ENCODE measurements at regions not wholly inside any gene's neighbourhood (a gene's known extent, or its start where the extent isn't known, plus 50 kb on each side); places are given as distances from the start of the nearest gene placed in this dataset.
A peak's percentile ranks its signal among the peaks of the same experiment; 100 is the strongest.

DNA sequence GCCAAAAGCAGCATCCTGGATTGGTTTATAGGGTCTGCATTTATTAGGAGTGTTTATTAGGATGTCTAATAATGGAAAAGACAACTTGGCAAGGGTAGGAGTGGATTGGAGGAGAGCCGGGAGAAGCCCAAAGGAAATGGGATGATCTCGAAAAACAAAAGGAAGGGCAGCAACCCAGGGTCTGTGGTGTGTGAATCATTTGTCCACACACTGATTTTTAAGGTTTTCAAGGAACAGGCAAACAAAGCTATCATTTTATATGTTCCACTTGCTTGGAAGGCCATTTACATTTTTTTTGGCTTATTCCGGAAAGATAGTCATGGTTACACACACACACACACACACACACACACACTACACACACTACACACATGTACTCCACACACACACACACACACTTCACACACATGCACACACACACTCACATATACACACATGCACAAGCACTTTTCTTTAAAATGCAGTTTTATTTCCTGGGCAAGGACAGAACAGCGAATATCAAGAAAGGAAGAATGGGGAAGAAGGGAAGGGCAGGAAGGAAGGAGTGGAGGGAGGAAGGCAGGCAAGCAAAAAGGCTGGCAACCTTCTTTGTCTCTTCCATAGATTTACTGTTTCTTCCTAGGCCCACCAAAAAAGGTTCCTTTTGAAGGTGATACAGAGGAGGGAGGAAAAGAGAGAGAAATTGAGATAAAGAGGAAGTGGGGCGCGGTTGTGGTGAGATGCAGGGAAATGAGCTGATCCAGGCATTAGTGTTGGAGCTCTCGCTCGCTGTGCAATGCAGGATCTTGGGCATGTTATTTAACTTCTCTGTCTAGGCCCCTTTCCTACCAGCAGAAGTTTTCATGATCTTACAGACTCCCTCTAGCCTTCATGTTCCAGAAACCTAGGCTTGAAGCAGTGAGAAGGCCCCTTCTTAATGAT lies 88.6 kb upstream of the MAML3 start:
- no peak for DNase-seq (ENCODE audit: low read depth, low spot score)
- H3K27ac Mint-ChIP-seq (ENCODE audit: unreplicated experiment), result no peak overlapping the region

DNA sequence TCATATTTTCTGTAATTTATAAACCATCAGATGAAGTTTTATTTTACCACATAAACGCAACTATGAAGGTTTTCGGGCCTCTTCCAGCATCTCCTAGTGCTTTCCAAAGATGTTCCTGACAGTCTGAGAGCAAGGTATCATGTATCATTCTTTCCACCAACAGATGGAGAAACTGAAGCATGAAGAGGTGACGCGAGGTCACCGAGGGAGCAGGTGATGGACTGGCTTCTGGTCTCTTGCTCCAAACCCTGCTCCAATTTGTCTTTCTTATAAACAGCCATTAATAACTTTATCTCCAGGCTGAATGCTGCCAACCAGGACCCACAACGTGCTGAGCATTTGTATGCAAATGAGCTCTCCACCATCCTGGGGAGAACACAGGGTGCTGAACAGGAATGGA lies 86.3 kb upstream of the MAML3 start:
- no peak for DNase-seq (ENCODE audit: low read depth, low spot score)
- Mint-ChIP-seq H3K27me3 (ENCODE audit: low read depth) (no peaks in the 10 kb centered on the region), H3K4me1 (peaks cover 76% of the 10 kb centered on the region), H3K27ac (ENCODE audit: unreplicated experiment) (peak overlapping the region; percentile 15), H3K36me3 (ENCODE audit: low read depth) (no peaks in the 10 kb centered on the region), H3K4me3 (no peak overlapping the region), H3K9me3 (no peaks in the 10 kb centered on the region)
- TF ChIP-seq, protein P1, sequence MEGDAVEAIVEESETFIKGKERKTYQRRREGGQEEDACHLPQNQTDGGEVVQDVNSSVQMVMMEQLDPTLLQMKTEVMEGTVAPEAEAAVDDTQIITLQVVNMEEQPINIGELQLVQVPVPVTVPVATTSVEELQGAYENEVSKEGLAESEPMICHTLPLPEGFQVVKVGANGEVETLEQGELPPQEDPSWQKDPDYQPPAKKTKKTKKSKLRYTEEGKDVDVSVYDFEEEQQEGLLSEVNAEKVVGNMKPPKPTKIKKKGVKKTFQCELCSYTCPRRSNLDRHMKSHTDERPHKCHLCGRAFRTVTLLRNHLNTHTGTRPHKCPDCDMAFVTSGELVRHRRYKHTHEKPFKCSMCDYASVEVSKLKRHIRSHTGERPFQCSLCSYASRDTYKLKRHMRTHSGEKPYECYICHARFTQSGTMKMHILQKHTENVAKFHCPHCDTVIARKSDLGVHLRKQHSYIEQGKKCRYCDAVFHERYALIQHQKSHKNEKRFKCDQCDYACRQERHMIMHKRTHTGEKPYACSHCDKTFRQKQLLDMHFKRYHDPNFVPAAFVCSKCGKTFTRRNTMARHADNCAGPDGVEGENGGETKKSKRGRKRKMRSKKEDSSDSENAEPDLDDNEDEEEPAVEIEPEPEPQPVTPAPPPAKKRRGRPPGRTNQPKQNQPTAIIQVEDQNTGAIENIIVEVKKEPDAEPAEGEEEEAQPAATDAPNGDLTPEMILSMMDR (conservative IDR thresholded peaks at IDR 0.05), result no peak

More for the DNA sequence above, 88.6 kb upstream of the MAML3 start:
- TF ChIP-seq, protein P1 (conservative IDR thresholded peaks at IDR 0.05), result no peak
- Mint-ChIP-seq H3K36me3 (ENCODE audit: low read depth) (no peaks in the 10 kb centered on the region), H3K9me3 (no peaks in the 10 kb centered on the region), H3K4me1 (peaks cover 57% of the 10 kb centered on the region), H3K4me3 (no peak overlapping the region), H3K27me3 (ENCODE audit: low read depth) (no peaks in the 10 kb centered on the region)

DNA sequence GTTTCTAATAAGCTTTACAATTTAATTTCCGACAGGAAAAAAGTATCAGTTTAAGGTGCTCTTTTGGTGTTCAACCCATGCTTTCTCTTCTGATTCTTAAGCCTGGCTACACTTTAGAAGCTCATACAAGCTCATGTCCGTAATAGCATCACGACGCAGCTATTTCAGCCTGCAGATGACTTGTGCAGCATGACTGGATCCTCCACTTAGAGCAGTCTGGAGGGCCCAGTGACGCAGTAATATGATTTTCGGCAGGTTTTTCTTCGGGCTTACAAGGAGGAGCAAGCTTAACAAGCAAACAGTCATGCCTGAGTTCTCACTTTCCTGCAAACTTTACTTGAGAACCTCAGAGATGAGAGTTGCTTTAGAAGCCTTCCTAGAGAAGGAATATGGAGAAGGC lies 85.3 kb upstream of the MAML3 start:
- H3K27ac Mint-ChIP-seq (ENCODE audit: unreplicated experiment), result no peak overlapping the region
- H3K9me3 Mint-ChIP-seq, result no peaks in the 10 kb centered on the region
- H3K4me1 Mint-ChIP-seq, result peaks cover 79% of the 10 kb centered on the region
- no peaks in the 10 kb centered on the region for H3K27me3 Mint-ChIP-seq (ENCODE audit: low read depth)
- no peak overlapping the region for H3K4me3 Mint-ChIP-seq
- TF ChIP-seq, protein P1 (conservative IDR thresholded peaks at IDR 0.05), result no peak
- H3K36me3 Mint-ChIP-seq (ENCODE audit: low read depth), result no peaks in the 10 kb centered on the region
- DNase-seq (ENCODE audit: low read depth, low spot score), result no peak

DNA sequence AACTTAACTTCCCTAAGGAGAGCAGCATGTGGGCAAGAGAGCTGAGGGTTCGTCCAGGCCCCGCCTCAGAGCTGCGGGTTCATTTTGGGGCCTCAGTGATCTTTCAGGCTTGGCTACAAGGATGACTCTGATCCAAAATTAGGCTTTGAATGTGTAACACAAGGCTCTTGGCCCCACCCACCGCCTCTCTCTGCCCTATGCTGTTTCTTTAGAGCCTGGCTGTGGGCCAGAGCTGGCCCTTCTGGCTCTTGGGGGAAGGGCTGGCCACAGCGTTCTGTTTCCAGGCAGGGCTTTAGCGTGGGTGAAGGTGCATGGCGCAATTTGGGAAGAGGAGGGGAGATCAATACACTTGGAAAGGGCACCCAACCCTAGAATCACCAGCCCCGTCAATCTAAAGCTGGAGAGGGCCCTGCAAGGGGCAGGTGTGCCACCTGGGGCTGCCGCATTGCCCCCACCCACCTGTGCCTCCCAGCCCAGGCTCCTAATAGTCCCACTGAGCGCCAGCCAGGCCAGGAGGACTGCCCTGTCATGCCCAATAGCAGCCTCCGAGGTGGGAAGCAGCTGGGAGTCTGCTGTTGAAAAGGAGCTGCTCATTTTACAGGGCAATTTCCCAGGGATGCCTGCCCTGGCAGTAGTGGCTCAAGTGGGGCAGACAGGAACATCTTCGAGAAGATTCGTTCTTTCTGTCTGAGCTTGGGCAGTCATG lies 84.5 kb upstream of the MAML3 start:
- Mint-ChIP-seq H3K4me3 (peak overlapping the region; percentile 72), H3K4me1 (peaks cover 72% of the 10 kb centered on the region), H3K9me3 (no peaks in the 10 kb centered on the region), H3K36me3 (ENCODE audit: low read depth) (no peaks in the 10 kb centered on the region), H3K27me3 (ENCODE audit: low read depth) (no peaks in the 10 kb centered on the region), H3K27ac (ENCODE audit: unreplicated experiment) (peak overlapping the region; percentile 98)
- peak; percentile 35 for DNase-seq (ENCODE audit: low read depth, low spot score)
- TF ChIP-seq, protein P1 (conservative IDR thresholded peaks at IDR 0.05), result no peak

DNA sequence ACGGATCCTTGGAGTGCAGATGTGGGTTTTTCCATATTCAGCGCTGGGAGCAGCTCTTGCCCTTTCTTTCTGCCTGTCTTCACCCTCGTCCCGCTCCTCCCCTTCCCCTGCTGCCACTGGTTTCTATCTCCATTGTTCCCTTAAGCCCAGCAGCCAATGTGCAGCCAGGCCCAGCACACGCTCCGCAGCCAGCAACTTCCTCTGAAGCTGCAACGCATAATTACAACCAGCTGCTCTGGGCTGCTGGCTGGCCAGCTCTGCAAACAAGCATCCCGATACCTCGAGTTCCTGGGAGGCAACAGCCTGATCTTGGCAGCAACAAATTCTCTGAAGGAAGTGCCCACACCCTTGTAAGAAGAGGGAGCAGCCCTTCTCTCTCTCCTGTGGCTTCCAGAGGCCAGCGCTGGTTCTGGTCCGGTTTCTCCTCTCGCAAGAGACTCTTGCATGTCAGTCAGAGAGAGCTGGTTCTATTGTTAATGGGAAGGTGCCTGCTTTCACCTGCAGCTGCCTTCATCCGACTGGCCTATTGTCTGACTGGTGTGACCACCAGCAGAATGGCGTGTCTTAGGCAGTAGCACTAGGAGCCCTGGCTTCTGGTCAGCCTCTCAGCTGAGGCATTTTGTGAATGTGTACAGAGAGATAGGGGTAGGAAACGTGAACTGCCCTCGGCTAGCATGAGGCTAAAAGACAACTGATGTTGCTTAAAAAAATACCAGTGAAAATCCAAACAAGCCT lies 83.8 kb upstream of the MAML3 start:
- H3K27ac Mint-ChIP-seq (ENCODE audit: unreplicated experiment), result peak overlapping the region; percentile 98
- no peaks in the 10 kb centered on the region for H3K36me3 Mint-ChIP-seq (ENCODE audit: low read depth)
- H3K27me3 Mint-ChIP-seq (ENCODE audit: low read depth), result no peaks in the 10 kb centered on the region
- TF ChIP-seq, protein P1 (conservative IDR thresholded peaks at IDR 0.05), result no peak
- peaks cover 65% of the 10 kb centered on the region for H3K4me1 Mint-ChIP-seq
- no peaks in the 10 kb centered on the region for H3K9me3 Mint-ChIP-seq
- peak; percentile 63 for DNase-seq (ENCODE audit: low read depth, low spot score)
- peak overlapping the region; percentile 72 for H3K4me3 Mint-ChIP-seq

Data from neural crest cell (in vitro differentiated cells).